GM12864 (cell line): ENCODE measurements at regions not wholly inside any gene's neighbourhood (a gene's known extent, or its start where the extent isn't known, plus 50 kb on each side); places are given as distances from the start of the nearest gene placed in this dataset.

ENCODE experiments used
- DNase-seq: peaks from one replicate; pipeline ENCODE4 v3.0.0-alpha.2; 2011; ENCODE audit warnings: low read depth
- H3K4me3 ChIP-seq: 2 replicates; pipeline ENCODE4 v1.5.1; 2011; ENCODE audit warnings: mild to moderate bottlenecking, low read depth, low read length, control low read depth
- CTCF ChIP-seq: IDR thresholded peaks from 2 replicates; pipeline ENCODE4 v1.5.1; 2011; ENCODE audit warnings: low read depth, mild to moderate bottlenecking, moderate library complexity, low read length, control low read depth, inconsistent platforms; ENCODE audit errors: missing control alignments

GRCh38 chr10:1920941-1921340 lies 183.6 kb upstream of the ADARB2 start:
- no peak overlapping the region for H3K4me3 ChIP-seq
- DNase-seq: no peak
- TF ChIP-seq CTCF: no peak

GRCh38 chr10:1920127-1920526 lies 182.8 kb upstream of the ADARB2 start:
- no peak for DNase-seq
- no peak overlapping the region for H3K4me3 ChIP-seq
- no peak for TF ChIP-seq CTCF

GRCh38 chr10:1911771-1912170 lies 174.4 kb upstream of the ADARB2 start:
- TF ChIP-seq CTCF: no peak
- no peak for DNase-seq
- H3K4me3 ChIP-seq: no peak overlapping the region

- no peak for DNase-seq
- no peak overlapping the region for H3K4me3 ChIP-seq
- no peak for TF ChIP-seq CTCF
Observed at GRCh38 chr10:1903982-1904381, 166.7 kb upstream of the ADARB2 start.

- TF ChIP-seq CTCF: no peak
- no peak overlapping the region for H3K4me3 ChIP-seq
Observed at GRCh38 chr10:1896153-1896552, 158.8 kb upstream of the ADARB2 start.

GRCh38 chr10:1895691-1896090 lies 158.4 kb upstream of the ADARB2 start:
- no peak for TF ChIP-seq CTCF
- no peak for DNase-seq
- H3K4me3 ChIP-seq: no peak overlapping the region

More at GRCh38 chr10:1896153-1896552, 158.8 kb upstream of the ADARB2 start:
- DNase-seq: no peak

GRCh38 chr10:1894912-1895311 lies 157.6 kb upstream of the ADARB2 start:
- no peak overlapping the region for H3K4me3 ChIP-seq
- no peak for DNase-seq
- TF ChIP-seq CTCF: no peak
